ENCODE measurements at regions not wholly inside any gene's neighbourhood (a gene's known extent, or its start where the extent isn't known, plus 50 kb on each side); places are given as distances from the start of the nearest gene placed in this dataset.

DNA sequence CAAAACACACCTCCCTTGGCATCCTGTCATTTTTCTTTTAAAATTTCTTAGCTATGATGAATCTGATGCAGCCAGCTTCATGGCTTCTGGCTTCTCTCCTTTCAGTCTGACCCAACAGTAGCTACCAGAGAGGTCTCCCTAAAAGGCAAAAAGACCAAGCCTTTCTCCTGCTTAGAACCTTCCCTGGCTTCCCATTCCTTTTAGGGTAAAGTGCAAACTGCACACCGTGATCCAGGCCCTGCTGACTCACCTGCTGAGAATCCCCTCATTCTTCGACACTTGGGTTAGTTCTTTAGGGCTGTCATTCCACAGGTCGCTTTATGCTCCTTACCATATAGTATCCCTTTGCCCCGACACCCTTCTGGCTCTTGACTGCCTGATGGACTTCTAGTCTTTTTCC lies 362.4 kb downstream of the MIAT start:
- DNase-seq: no peak

DNA sequence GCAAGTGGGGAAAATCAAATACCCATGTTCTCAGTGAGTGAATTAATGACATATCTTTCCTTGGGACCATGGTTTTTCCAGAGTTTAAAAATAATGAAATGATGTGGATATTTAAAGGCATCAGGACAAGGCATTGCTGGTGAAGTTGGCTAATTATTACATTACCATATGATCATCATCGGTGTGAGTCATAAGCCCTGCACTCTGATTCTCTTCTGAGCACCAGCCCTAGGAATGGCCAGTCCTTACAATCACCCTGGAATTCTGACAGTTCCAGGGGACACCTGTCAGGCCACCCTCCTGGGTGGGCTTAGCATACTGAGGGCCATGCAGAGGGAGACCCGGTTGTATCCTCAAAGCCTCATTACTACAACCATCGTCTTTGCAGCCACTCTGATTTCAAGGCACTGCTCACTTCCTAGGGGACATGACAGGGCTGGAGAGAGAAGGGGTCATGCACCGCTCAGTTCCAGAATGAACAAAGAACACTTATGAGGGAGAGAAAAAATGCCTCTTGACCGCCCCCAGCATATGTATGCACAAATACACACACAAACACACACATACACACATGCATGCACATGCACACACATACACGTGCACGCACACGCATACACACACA lies 365.0 kb downstream of the MIAT start:
- DNase-seq: no peak

DNA sequence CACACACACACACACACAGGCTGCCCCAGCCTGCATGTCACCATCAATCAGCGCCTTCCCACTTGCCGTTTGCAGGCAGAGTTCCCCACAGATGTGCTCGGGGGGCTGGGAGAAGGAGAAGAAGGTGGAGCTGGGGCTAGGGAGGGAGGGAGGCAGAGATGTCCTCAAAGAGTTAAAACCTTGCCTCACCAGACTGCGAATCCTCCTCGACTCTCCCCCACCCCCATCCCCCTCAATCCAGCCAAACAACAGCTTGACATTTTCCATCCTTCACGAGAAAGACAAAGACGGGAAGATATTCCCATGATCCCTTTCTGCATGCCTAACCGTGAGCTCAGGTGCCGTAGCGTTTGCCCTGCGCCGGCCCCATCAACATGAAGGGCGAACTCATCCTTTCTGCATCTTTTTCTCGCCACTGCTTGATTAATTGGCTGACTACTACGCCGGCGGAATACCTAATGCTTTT lies 365.5 kb downstream of the MIAT start:
- DNase-seq: no peak

DNA sequence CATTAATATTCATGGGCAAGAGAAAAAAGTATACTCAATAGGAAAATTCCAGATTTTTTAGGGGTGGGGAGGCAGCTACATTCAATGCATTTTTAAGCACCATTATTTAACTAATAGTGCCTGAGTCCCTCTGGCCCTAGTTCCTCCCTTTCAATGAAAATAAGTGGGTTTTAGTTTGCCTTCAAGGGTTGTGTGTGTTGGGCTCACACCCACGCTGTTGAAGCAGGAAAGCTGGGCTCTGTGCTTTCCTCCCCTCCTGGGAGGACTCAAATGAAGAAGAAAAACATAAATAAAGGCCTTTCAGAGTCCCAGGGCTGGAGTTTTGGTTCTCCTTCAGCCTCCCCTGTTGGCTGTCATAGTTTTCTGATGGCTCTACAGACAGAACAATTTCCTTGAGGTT lies 366.2 kb downstream of the MIAT start:
- no peak for DNase-seq

DNA sequence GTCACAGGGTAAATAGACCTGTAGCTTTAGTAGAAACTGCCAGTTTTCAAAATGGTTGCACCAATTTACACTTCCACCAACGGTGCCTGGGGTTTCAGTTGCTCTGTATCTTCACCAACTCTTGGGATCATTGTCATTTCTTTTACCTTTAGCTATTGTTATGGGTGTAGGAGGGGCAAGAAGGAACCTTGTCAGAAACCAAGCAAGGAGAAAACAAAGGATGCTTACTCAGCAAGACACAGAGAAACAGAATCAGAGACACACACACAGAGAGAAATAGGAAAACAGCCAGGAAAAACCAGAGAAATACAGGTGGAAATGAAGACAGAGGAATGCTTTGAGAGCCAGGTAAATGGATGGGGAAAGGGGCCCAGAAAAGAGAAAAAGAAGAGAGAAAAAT lies 367.6 kb downstream of the MIAT start:
- no peak for DNase-seq

DNA sequence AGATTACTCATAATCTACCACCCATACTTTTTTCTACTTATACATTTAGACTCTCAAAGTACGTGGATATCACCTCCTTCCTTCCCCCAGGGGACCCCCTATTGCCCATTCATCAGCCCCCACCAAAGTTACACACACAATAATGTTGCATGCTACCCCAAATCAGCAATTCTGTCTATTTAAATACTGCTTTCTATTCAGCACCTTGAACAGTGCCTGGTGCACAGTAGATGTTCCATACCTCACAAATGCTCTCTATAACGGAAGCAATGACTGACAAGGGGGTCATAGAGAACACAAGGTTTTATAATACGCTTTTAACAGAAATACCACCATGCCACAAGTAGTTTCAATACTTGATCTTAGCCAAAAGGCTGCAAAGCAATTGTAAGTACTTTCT lies 370.7 kb downstream of the MIAT start:
- no peak for DNase-seq

DNA sequence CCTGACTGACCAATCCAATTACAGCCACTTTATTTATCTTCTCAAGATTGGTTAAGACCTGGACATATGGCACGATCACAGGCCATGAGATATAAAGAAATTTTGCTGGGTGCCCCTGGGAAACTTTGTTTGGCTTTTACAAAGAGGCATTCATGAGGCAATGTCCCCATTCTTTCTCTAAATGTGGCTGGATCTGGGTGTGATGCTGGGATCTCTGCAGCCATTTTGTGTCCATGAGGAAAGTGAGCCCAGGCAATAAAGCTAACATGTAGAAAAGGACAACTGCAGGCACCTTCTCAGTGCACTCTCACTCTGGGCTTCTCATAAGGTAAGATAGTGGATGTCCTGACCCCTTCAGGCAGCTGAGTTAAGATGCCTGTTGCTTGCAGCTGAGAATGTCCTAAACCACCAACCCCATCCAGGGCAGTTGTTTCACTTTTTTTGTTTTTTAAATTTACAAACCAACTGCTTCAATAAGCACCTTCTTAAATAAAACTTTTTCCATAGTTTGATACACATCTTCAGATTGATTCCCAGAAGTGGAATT lies 372.3 kb downstream of the MIAT start:
- no peak for DNase-seq

DNA sequence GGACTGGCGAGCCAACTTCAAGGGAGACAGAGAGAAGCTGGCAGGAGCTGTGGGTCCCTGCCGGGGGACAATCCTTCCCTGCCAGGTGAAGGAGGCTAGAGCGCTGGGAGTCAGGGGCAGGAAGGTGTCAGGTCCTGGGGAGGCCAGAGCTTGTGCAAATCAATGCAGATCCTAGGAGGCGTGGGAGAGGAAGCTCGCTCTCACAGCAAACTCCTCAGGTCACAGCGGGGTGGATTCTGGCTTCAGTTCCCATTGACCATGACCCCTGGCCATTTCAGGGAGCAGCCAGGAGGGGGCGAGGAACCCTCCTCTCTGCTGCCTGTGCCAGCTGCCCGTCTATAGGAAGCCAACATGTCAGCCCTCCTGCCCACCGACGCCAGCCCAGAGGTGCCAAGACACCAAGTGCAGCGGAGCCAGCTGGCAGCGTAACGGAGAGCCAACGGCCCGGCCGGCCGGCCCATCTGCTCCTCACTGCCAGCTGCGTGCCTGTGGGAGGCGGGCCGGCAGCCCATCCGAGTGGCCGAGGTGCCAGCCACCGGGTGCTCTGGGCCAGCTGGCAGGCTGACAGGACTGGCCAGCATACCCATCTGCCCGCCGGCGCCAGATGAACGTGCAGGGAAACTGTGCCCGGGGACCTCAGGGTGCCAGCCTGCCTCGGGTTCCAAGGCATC lies 374.8 kb downstream of the MIAT start:
- DNase-seq: peak; percentile 61

DNA sequence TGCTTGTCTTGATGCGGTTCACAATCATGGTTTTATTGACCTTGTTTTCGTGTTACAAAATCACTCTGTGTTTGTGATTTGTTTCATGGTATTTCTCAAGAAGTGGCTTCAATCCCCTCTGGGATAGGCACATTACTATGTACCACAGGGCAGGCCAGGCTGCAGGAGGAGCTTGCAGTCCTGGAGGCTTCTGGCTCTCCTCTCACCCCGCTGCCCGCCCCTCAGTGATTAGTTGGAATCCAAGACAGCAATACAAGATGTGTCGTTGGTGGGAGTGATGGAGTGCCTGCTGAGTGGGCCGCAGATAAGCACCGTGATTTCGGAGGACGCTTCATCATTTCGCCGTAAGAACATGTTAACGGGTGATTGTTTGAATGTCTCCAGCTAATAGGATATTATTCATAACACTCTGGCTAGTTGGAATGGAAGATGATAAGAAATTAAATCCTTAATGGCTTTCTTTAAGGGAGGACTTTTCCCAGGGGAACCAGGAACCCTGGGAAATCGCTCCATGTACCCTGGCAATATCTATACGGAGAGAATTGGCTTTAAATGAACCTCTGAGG lies 384.4 kb downstream of the MIAT start:
- no peak for DNase-seq

DNA sequence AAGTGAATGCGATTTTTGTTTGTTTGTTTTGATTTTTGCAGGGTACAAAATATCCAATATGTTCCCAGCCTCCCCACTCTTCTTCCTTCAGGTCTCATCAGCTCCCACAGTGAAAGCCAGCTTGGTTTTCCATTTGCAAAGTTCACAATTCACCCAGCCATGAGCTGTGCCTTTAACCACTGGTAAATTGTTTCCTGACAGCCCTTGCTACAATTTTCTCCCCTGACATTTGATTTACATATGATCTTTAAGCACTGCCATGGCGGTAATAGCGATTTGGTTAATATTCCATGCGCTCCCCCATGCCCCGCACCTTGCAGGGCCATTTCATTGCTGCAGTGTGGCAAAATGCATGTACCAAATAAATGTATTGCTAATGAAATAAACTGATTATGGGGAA lies 385.9 kb downstream of the MIAT start:
- DNase-seq: no peak

DNA sequence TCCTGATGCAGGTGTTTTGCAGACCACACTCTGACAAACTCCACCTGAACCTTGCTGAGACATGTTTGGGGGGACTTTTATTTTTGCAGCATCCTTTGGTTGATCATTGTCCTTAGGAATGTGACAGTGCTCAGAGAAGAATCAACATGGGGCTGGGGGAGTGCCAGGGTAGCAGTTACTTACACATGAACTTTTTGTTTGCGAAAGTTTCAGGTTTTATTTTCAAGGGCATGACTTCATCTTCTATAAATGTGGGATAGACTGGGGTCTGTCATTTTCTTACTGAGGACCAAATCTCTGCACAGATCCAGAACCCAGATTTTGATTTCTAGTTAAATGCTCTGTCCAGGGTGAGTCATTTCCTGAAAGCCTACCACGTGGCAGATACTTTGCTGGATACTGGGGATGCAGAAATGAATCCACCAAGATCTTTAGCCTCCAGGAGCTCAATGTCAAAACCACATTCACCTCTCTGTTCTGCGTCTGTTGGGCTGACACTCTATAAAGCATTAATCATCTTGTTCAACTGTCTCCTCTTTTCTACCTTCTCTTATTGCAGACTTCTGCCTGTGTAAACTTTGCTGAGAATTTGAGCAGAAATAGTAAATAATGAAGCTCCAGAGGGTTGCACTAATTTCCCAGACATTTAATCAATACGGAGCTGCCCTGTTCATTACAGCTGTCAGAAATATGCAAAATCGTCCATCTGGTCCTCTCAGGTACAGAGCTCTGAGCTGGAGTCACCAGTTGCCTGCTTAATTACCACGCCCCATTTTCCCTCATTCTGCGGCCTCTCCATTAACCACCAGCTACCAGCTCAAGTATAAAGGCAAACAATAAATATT lies 387.9 kb downstream of the MIAT start:
- no peak for DNase-seq

DNA sequence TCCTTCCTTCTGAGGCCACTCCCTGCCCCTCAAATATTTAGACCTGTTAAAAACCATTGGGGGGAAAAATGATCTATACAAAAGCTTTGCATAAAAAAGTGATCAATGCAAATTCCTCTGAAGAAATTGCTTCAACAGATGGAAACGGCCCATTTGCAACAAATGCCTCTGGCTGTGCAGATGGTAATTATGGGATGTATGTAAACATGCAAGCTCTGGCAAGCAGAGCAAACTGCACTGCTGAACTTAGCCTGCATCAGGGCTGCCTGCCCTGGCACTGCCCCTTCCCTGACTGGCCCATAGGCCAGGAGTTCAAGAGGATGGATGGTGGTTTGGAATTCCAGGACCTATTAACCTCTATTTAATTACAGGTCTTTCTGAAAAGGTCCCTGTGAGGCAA lies 388.7 kb downstream of the MIAT start:
- DNase-seq: no peak

DNA sequence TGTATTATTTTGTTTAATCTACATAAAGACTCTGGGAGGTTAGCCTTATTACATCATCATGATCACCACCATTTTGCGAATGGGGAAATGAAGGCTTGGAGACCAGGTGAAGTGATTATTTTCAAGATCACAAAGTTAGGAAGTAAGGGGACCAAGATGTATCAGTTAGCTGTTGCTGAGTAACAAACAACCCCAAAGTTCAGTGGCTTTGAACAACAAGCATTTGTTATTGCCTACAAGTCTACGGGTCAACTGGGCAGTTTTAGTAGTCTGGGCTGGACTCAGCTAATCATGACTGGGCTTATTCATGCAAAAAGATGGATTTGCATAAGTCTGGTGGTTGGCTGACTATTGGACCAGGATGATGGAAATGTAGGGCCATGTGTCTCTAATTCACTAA lies 389.2 kb downstream of the MIAT start:
- DNase-seq: no peak

DNA sequence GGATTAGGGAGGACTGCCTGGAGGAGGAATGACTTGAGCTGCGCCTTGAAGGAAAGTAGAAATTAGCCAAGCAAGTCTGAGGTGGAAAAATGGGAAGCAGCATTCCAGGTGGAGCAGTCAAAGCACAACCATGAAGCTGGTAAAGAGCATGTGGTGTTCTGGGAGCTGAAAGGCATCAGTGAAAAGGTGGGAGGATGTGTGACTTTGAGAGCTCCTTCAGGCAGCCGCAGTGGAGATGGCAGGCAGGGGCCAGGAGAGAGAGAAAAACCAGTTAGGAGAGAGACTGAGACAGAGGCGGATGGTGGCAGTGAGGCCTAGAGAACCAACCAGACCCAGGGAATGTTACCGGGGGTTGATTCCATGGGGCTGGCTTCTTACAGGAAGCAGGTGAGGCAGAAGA lies 393.4 kb downstream of the MIAT start:
- no peak for DNase-seq

DNA sequence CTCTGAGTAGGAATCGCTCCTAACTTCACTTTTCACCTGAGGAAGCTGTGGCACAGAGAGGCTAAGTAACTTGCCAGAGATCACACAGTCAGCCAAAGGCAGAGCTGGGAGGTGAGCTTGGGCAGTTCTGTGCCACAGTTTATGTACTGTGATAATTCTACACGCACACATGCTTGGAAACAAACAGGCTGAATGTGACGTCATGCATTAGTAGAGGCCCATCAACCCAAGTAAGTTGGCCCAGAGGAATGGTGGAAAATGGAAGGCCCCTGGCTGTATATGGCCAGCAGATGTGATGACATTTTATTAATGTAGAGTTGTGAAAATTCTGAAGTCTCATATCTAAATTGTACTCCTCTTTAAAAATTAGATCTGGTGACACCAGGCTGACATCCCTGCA lies 394.0 kb downstream of the MIAT start:
- no peak for DNase-seq

DNA sequence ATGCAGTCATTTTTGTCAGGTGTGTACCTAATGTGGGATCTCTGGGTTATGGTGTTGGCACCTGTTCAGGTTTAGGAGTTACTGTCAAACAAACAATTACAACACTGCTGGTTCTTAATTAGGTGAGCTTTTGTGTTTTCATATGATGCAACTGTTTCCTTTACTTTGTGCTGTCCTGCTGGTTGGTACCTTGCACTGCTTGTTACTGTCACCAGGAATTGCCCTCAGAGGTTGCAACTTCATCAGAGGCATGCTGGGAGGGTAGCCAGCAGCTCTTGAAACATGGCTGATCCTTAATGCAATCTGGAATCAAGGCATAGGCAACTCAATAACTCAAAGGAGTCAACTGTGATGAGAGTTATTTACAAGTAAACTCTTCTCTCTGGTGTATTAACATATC lies 400.3 kb downstream of the MIAT start:
- no peak for DNase-seq

DNA sequence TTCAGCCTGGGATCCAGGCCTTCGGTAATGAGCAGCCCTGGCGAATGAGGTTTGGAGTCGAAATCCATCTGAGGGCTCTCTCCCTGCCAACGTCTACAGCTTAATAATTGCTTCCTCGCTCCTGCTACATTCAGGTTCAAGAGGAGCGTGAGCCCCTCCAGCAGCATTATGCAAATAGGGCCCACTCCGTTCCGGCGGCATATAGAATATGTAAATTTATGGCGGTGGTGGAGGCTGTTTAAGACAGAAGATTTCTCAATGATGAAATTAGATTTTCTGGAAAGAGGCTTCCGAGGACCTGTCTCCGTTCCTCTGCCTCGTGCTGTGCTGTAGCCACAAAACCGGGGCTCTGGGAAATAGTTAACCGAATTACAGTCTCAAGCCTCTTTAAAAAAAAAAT lies 402.8 kb downstream of the MIAT start:
- DNase-seq: no peak

DNA sequence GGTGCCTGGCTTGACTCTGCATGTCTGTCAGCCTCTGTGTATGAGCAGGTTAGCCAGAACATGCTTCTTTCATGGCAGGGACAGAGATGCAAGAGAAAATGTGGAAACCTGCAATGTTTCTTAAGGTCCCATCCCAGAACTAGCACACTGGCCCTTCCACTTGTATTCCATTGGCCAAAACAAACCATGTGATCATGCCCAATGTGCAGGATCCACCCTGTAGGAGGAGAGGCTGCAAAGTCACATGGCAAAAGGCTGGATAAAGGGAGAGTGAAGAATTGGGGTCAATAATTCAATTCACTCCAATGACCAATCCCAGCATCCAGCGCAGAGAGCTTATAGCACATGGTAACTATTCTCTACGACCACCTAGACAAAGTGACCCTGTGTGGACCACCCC lies 405.5 kb downstream of the MIAT start:
- no peak for DNase-seq

DNA sequence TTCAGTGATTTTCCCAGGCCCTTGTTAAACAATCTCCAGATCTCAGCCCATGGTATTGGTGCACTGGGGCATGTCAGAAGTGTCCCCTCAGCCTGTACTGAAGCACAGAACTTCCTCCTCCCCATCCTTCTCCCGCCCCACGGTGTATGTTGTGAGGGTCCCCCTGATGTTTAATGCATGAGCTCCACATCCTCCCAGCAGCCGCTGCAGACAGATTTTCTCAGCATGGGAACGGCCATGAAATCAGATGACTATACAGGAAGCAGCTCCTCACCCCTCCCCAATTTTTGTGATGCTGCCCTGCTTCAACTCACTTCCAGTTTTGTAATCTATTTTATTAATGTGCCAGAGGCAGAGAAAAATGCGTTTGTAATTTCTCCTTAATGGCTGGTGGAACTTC lies 406.0 kb downstream of the MIAT start:
- no peak for DNase-seq

DNA sequence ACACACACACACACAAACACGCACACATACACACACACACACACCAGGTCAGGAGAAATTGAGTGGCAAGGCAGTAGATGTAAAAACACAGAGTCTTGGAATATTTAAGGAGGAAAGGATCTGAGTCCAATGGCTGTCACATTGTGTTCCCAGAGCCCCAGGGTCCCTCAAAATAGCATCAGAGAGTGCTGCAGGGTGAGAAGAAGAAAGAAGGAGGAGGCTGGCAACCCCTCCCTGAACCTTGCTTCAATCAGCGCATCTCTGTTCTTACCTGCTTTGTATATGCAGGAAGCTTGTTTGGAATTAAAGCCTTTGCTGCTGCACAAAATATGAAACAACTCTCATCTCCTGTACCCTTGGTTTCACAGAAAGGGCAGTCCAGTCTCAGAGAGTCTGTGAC lies 406.5 kb downstream of the MIAT start:
- DNase-seq: no peak

DNA sequence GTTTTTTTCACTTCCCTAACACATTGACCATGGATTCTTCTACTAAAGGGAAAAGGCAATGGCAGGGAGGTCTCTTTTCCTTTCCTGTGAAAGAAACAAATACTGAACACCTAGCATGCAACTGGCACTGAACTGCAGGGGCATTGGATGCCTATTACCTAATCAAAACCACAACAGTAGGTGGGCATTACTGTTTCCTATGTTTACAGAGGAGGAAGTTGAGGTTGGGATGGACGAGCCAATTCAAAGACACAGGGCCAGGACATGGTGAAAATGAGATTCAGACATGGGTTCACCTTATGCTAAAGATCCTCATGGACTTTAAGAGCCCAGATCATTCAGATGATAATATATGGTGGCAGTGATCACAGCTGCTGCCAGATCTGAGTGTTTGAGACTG lies 407.0 kb downstream of the MIAT start:
- no peak for DNase-seq

DNA sequence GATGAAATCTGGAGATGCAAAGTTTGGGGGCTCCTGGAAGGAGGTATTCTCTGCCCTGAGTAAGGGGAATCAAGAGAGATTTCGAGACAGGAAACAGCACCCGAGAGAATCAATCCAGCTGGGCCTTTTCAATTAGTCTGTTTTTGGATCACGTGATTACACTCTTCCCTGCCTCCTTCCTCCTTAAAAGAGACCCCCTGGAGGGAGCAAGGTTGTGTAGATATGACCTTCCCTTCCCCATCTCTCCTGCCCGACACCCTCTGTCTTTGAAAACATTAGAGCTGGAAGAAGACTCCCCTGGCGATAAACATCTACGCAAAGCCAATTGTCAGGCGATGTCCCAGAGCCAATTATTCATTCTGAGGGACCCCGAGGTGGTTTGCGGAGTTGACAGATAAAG lies 407.9 kb downstream of the MIAT start:
- no peak for DNase-seq

DNA sequence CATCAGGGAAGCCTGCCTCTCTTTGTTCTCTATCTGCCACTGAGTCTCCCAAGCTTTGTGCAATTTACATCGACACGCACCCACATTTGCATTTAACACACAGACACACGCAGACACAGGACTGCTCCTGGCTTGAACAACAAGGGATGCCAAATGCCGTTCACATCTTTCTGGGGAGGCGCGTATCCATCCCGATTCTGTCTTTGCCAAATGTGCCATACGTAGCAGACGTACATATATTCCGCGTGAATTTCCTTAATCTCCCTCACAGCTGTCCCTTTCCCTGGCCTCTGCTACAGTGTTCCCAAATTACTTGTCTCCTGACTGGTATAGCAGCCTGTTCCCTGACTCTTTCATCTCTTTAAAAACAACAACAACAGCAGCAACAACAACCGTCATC lies 409.5 kb downstream of the MIAT start:
- no peak for DNase-seq

DNA sequence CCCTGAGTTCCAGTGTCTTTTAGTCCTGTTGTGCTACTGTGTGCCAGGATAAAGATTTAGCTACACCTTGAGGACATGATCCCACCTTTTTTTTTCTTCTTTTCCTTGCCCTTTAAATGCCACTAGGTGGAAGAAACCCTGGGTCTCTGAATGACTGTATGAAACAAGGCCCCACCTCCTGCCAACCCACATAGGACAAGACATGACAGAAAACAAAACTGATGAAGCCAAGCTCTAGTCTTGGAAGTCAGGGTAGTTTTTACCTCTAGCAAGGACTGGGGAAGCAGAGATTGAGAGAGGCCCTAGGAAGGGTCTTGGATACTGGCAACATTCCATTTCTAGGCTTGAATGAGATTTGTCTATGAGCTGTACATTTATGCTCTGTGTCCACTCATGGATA lies 410.7 kb downstream of the MIAT start:
- no peak for DNase-seq
